HepG2 (cell line): ENCODE measurements at regions not wholly inside any gene's neighbourhood (a gene's known extent, or its start where the extent isn't known, plus 50 kb on each side); places are given as distances from the start of the nearest gene placed in this dataset.

Experiments
- ATAC-seq: fragments of 200-7000 bp; cut with Tn5 transposase; 3 replicates; pipeline ENCODE4 v1.9.1; 2020; ENCODE audit warnings: mild to moderate bottlenecking, moderate library complexity
- BruUV-seq: library from RNA; stranded (reverse); fragments of 400-500 nt; replicated peaks from 2 replicates; lab custom pipeline; 2021; lab: Mats Ljungman, UMichigan
- CTCF ChIA-PET: fragments of 300-600 bp; formaldehyde crosslinking; extraction: SDS; loops from one replicate; lab custom pipeline; 2021; ENCODE audit warnings: low total read pairs, inconsistent platforms, low intra/inter-chr PET ratio; lab: Yijun Ruan, JAX
- POLR2A ChIA-PET: fragments of 350-600 bp; sonication (Branson Sonifier 250); formaldehyde crosslinking; loops from one replicate; lab custom pipeline; 2020; ENCODE audit warnings: antibody characterized with exemption, inconsistent platforms; lab: Yijun Ruan, JAX
- DNase-seq: peaks from one replicate; pipeline ENCODE4 v3.0.0-alpha.2; 2015; ENCODE audit warnings: low spot score
- FAIRE-seq: peaks from 3 replicates; lab custom pipeline; 2011; peaks lifted over from hg19 to GRCh38; lab: Jason Lieb, UNC
- H2AFZ ChIP-seq: one replicate; pipeline ENCODE4 v1.6.1; 2011; ENCODE audit warnings: low read length, inconsistent platforms
- H3K27ac ChIP-seq: fragments of 300-600 bp; 3 replicates; pipeline ENCODE4 v1.8.0; 2011; ENCODE audit warnings: mixed run types, mild to moderate bottlenecking, mixed read lengths, low read length, inconsistent platforms; ENCODE audit not compliant: insufficient read depth; ENCODE audit errors: extremely low read length
- H3K27me3 ChIP-seq, 2 experiments: fragments of 200-600 bp in 1 of 2; 2 replicates in 1 of 2; 3 replicates in 1 of 2; pipeline versions ENCODE4 v1.6.0 to v1.8.0; 2011; ENCODE audit warnings: low read length in 2 of 2, mild to moderate bottlenecking in 2 of 2, moderate library complexity in 2 of 2, inconsistent platforms in 1 of 2; ENCODE audit not compliant: insufficient read depth in 2 of 2, control insufficient read depth in 1 of 2
- H3K36me3 ChIP-seq, 2 experiments: fragments of 200-600 bp in 1 of 2; replicated peaks in 1 of 2; 2 replicates in 1 of 2; 3 replicates in 1 of 2; pipeline versions ENCODE4 v1.5.1 to v1.8.0; 2011; ENCODE audit warnings: low read length in 2 of 2, inconsistent platforms in 1 of 2; ENCODE audit not compliant: insufficient read depth in 2 of 2, control insufficient read depth in 1 of 2
- H3K4me1 ChIP-seq: 2 replicates; pipeline ENCODE4 v1.5.1; 2012; ENCODE audit warnings: low read length, inconsistent platforms; ENCODE audit not compliant: insufficient read depth
- H3K4me2 ChIP-seq: 2 replicates; pipeline ENCODE4 v1.6.0; 2011; ENCODE audit warnings: low read depth, low read length, inconsistent platforms
- H3K4me3 ChIP-seq, 3 experiments: fragments of 200-600 bp in 1 of 3; sonication (generic), shearing (Covaris generic) in 1 of 3; replicated peaks in 1 of 3; 2 replicates each; pipeline ENCODE4 v1.5.1; 2011 to 2016; ENCODE audit warnings: low read length in 3 of 3, inconsistent platforms in 2 of 3, low read depth in 2 of 3, mild to moderate bottlenecking in 2 of 3, control low read depth in 1 of 3, mixed read lengths in 1 of 3; ENCODE audit not compliant: insufficient read depth in 1 of 3
- H3K79me2 ChIP-seq: one replicate; pipeline ENCODE4 v1.6.1; 2011; ENCODE audit warnings: low read length, inconsistent platforms; ENCODE audit not compliant: insufficient read depth
- H3K9ac ChIP-seq: 2 replicates; pipeline ENCODE4 v1.6.0; 2011; ENCODE audit warnings: mild to moderate bottlenecking, low read depth, low read length, inconsistent platforms; ENCODE audit not compliant: insufficient read depth
- H3K9me3 ChIP-seq: 2 replicates; pipeline ENCODE4 v1.5.1; 2012; ENCODE audit warnings: mild to moderate bottlenecking, low read length
- H4K20me1 ChIP-seq: 2 replicates; pipeline ENCODE4 v1.6.0; 2011; ENCODE audit warnings: inconsistent platforms, mild to moderate bottlenecking, low read length, moderate library complexity; ENCODE audit not compliant: insufficient read depth
- BCL6 ChIP-seq: IDR thresholded peaks from 2 replicates; pipeline ENCODE4 v1.6.1; 2016; ENCODE audit warnings: missing genetic modification reagents, missing compliant biosample characterization
- KLF16 ChIP-seq, 2 experiments: sonication (generic) in 1 of 2; formaldehyde crosslinking in 1 of 2; IDR thresholded peaks; 2 replicates each; pipeline versions ENCODE4 v1.6.1 to v1.8.0; 2016 to 2023; ENCODE audit warnings: missing genetic modification reagents in 2 of 2, missing compliant biosample characterization in 1 of 2
- MBNL3 ChIP-seq: fragments of 250-450 bp; sonication (Bioruptor Pico); conservative IDR thresholded peaks from 2 replicates; pipeline ENCODE4 v1.8.0; 2022; ENCODE audit warnings: mild to moderate bottlenecking, inconsistent platforms
- RBAK ChIP-seq: sonication (generic); formaldehyde crosslinking; IDR thresholded peaks from 2 replicates; pipeline ENCODE4 v1.5.1; 2020; ENCODE audit warnings: mild to moderate bottlenecking, missing genetic modification reagents
- SMC3 ChIP-seq: IDR thresholded peaks from 2 replicates; pipeline ENCODE4 v1.6.1; 2011; ENCODE audit warnings: low read length, improper control_type of control experiment
- TARDBP ChIP-seq: sonication (generic); formaldehyde crosslinking; IDR thresholded peaks from 2 replicates; pipeline ENCODE4 v1.8.0; 2022; ENCODE audit warnings: mild to moderate bottlenecking, missing genetic modification reagents
- ZBTB7A ChIP-seq: sonication (generic); formaldehyde crosslinking; IDR thresholded peaks from 2 replicates; pipeline ENCODE4 v1.8.0; 2022; ENCODE audit warnings: mild to moderate bottlenecking, missing genetic modification reagents
- ZFX ChIP-seq: sonication (generic); formaldehyde crosslinking; IDR thresholded peaks from 2 replicates; pipeline ENCODE4 v1.4.0; 2020; ENCODE audit warnings: mild to moderate bottlenecking, low read depth, missing genetic modification reagents, moderate library complexity
- ZNF564 ChIP-seq: sonication (generic); formaldehyde crosslinking; IDR thresholded peaks from 2 replicates; pipeline ENCODE4 v1.8.1; 2023; ENCODE audit warnings: mild to moderate bottlenecking, missing genetic modification reagents
- ZNF609 ChIP-seq: sonication (generic); formaldehyde crosslinking; IDR thresholded peaks from 2 replicates; pipeline ENCODE4 v1.4.0; 2020; ENCODE audit warnings: mild to moderate bottlenecking, missing genetic modification reagents, borderline replicate concordance
- ZNF720 ChIP-seq: sonication (generic); formaldehyde crosslinking; IDR thresholded peaks from 2 replicates; pipeline ENCODE4 v1.4.0; 2020; ENCODE audit warnings: missing genetic modification reagents
- ZSCAN22 ChIP-seq: sonication (generic); formaldehyde crosslinking; IDR thresholded peaks from 2 replicates; pipeline ENCODE4 v1.4.0; 2020; ENCODE audit warnings: mild to moderate bottlenecking, missing genetic modification reagents
- ZSCAN29 ChIP-seq: sonication (generic); formaldehyde crosslinking; conservative IDR thresholded peaks from 2 replicates; pipeline ENCODE4 v1.4.0; 2020; ENCODE audit warnings: mild to moderate bottlenecking, missing genetic modification reagents
- WGBS: methylation state at CpG from one replicate; pipeline ENCODE4 v1.1.6; 2017; ENCODE audit warnings: low lambda C conversion rate; 5-methylcytosine and 5-hydroxymethylcytosine counted together
- in situ Hi-C: cut with HindIII; loops from 2 replicates; pipeline ENCODE4 v1.10.0; 2017; ENCODE audit warnings: low pct_unique_long_range_greater_than_20kb; ENCODE audit not compliant: extremely low pct_ligation_motif_present
- intact Hi-C: fragments of 100-400 bp; cut with micrococcal nuclease; formaldehyde crosslinking; loops from one replicate; pipeline ENCODE4 v1.10.0; 2022; ENCODE audit not compliant: unreplicated experiment
- TF ChIP-seq, protein P1 (sequence below): sonication (generic); formaldehyde crosslinking; IDR thresholded peaks from 2 replicates; pipeline ENCODE4 v1.5.1; 2020; ENCODE audit warnings: missing genetic modification reagents, mild to moderate bottlenecking, borderline replicate concordance
- TF ChIP-seq, protein P2 (sequence below): sonication (generic); formaldehyde crosslinking; IDR thresholded peaks from 2 replicates; pipeline ENCODE4 v1.4.0; 2020; ENCODE audit warnings: low read depth, mild to moderate bottlenecking, missing genetic modification reagents
- TF ChIP-seq, protein P3 (sequence below): sonication (generic); formaldehyde crosslinking; IDR thresholded peaks from 2 replicates; pipeline ENCODE4 v1.8.1; 2023; ENCODE audit warnings: mild to moderate bottlenecking, missing genetic modification reagents
- TF ChIP-seq, protein P4 (sequence below): sonication (generic); formaldehyde crosslinking; IDR thresholded peaks from 2 replicates; pipeline ENCODE4 v1.4.0; 2020; ENCODE audit warnings: mild to moderate bottlenecking, missing genetic modification reagents

GRCh38 chr2:64369706-64370105, 84.3 kb upstream of the LGALSL start:
- DNase-seq (no peak), FAIRE-seq (no peak), ATAC-seq (no peak; the same call in 2 of the 3 replicates)
- no peak overlapping the region for H3K27ac ChIP-seq
- ChIA-PET CTCF (no interaction called here), POLR2A (no interaction called here)
- no peaks in the 10 kb centered on the region for H3K36me3 ChIP-seq
- no peaks in the 10 kb centered on the region for H4K20me1 ChIP-seq
- no peak overlapping the region for H3K4me2 ChIP-seq
- H3K27me3 ChIP-seq: peaks cover 0 to 8% of the 10 kb centered on the region in 2 experiments; a peak in 3 of 5 replicates
- BruUV-seq: no TSS peak
- in situ Hi-C loops: no loop called here
- no peak overlapping the region for H2AFZ ChIP-seq
- no peak overlapping the region for H3K4me3 ChIP-seq
- H3K79me2 ChIP-seq: no peaks in the 10 kb centered on the region
- H3K4me1 ChIP-seq: no peaks in the 10 kb centered on the region
- 50% methylated on average over 4 of the region's 7 CpGs for WGBS
- no peak overlapping the region for H3K9ac ChIP-seq
- intact Hi-C loops: no loop called here
- H3K9me3 ChIP-seq: no peaks in the 10 kb centered on the region
- no peak for TF ChIP-seq SMC3
- no peak for TF ChIP-seq MBNL3 (CRISPR knock-in tag)
- no peak for TF ChIP-seq ZSCAN29 (CRISPR knock-in tag)
- TF ChIP-seq ZFX (CRISPR knock-in tag): no peak
- TF ChIP-seq TARDBP (CRISPR knock-in tag): no peak
- TF ChIP-seq ZNF564 (CRISPR knock-in tag): no peak
- no peak for TF ChIP-seq ZNF609 (CRISPR knock-in tag)
- TF ChIP-seq BCL6 (CRISPR knock-in tag): no peak
- no peak for TF ChIP-seq RBAK (CRISPR knock-in tag)
- TF ChIP-seq, protein P1, sequence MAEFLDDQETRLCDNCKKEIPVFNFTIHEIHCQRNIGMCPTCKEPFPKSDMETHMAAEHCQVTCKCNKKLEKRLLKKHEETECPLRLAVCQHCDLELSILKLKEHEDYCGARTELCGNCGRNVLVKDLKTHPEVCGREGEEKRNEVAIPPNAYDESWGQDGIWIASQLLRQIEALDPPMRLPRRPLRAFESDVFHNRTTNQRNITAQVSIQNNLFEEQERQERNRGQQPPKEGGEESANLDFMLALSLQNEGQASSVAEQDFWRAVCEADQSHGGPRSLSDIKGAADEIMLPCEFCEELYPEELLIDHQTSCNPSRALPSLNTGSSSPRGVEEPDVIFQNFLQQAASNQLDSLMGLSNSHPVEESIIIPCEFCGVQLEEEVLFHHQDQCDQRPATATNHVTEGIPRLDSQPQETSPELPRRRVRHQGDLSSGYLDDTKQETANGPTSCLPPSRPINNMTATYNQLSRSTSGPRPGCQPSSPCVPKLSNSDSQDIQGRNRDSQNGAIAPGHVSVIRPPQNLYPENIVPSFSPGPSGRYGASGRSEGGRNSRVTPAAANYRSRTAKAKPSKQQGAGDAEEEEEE: no peak
- TF ChIP-seq, protein P2, sequence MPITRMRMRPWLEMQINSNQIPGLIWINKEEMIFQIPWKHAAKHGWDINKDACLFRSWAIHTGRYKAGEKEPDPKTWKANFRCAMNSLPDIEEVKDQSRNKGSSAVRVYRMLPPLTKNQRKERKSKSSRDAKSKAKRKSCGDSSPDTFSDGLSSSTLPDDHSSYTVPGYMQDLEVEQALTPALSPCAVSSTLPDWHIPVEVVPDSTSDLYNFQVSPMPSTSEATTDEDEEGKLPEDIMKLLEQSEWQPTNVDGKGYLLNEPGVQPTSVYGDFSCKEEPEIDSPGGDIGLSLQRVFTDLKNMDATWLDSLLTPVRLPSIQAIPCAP (CRISPR knock-in tag): no peak
- no peak for TF ChIP-seq KLF16 (CRISPR knock-in tag; IDR thresholded peaks at IDR 0.05)
- TF ChIP-seq ZSCAN22 (CRISPR knock-in tag): no peak
- TF ChIP-seq ZNF720 (CRISPR knock-in tag): no peak
- TF ChIP-seq, protein P3, sequence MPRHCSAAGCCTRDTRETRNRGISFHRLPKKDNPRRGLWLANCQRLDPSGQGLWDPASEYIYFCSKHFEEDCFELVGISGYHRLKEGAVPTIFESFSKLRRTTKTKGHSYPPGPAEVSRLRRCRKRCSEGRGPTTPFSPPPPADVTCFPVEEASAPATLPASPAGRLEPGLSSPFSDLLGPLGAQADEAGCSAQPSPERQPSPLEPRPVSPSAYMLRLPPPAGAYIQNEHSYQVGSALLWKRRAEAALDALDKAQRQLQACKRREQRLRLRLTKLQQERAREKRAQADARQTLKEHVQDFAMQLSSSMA (CRISPR knock-in tag): no peak
- TF ChIP-seq ZBTB7A (CRISPR knock-in tag): no peak
- TF ChIP-seq, protein P4, sequence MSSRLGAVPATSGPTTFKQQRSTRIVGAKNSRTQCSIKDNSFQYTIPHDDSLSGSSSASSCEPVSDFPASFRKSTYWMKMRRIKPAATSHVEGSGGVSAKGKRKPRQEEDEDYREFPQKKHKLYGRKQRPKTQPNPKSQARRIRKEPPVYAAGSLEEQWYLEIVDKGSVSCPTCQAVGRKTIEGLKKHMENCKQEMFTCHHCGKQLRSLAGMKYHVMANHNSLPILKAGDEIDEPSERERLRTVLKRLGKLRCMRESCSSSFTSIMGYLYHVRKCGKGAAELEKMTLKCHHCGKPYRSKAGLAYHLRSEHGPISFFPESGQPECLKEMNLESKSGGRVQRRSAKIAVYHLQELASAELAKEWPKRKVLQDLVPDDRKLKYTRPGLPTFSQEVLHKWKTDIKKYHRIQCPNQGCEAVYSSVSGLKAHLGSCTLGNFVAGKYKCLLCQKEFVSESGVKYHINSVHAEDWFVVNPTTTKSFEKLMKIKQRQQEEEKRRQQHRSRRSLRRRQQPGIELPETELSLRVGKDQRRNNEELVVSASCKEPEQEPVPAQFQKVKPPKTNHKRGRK (CRISPR knock-in tag): no peak
